Ecto neural progenitor cell (in vitro differentiated cells): ENCODE measurements at regions not wholly inside any gene's neighbourhood (a gene's known extent, or its start where the extent isn't known, plus 50 kb on each side); places are given as distances from the start of the nearest gene placed in this dataset.

Experiments used
- DNase-seq: peaks from one replicate; pipeline ENCODE4 v3.0.0-alpha.2; 2018; ENCODE audit warnings: low spot score

DNA sequence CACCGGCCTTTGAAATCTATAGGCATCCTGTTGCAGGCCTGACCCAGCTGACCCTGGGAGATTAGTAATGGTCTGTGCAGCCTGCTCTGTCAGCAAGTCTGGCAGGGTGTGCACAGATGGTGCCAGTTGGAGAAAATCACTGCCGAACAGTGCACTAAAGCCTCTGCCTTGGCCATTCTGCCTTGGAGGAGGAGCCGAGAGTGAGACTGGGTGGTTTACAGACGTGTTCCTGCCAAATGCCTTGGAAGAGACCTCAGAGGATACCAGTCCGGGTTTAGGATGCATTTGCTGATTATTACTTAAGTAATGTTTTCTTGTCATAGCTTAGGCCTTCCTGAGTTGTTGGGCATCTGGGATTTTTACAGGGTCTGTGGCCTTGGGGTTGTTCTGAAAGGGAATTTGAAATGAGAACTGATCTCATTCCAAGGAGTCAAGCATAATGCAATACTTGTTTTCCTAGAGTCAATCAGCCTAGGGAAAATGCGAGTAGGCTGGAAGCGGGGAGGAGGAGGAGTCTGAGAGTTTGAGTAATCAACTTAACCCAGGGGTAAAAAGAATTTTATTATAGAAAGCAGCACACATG lies 292.1 kb downstream of the SOX4 start:
- peak; percentile 78 for DNase-seq

DNA sequence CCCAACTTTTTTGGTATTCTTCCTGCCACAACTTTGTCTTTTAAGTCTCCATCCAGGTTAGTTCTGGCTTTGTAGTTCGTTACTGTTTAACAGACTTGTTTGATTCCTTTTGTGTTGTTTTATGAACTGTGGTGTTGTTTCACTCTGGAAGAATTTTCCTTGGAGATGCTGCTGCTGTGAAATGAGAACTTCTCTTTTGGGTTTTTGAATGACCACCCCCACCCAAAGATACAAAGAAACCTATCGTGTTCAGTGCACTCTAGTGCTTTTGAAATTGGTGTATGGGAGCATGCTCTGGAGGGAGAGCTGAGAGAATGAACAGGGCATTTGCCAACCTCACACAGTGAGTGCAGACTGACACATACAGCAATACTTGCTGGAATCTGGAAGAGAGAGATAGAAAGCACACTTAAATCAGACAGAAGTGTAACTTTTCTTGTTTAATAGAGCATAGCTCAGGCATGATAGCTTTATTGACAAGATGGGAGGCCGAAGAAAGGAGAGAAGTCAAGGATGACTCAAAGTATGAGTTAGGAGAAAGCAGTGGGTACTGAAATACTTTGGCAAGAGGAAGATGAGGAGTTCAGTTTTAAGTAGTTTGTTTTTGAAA lies 293.1 kb downstream of the SOX4 start:
- no peak for DNase-seq

DNA sequence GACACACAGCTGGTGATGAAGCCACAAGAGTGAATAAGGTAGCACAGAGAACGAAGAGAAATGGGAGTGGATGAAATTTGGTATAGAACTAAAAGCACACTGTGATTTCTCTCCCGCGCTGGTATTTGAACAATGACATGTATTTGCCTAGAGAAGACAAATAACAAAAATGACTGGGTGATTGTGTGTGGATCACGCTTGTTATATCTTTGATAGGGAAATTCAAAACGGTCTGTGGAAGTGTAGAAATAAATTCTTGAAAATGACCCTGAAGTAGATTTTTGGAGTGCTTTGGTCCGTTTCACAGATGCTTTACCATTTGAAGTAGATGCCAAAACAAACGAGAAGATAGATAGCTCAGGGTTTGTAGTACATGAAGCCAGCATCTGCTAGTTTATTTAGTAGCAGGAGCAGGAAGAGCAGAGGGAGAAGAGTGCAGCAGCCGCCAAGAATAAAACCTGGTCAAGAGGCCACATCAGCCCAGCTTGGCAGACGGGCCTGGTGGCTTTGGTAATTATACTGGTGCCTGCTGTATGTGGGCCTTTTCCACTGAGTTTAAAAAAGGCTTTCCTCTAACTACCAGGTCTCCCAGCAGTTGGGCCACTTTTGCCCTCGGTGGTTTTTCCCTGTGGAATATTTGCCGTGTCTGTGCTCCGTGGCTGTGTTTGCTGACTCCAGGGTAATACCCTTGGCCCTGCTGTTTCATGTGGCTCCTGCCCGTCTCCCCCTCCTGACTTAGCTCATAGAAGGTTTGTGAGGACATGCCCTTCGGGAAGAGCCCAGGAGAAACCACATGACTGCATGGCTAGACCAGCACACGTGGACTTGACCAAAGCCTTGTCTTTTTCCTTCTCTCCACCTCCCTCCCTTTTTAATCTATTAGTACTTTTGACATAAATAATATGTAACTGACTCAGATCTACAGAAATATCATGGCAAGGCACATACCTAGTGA lies 294.0 kb downstream of the SOX4 start:
- DNase-seq: no peak

DNA sequence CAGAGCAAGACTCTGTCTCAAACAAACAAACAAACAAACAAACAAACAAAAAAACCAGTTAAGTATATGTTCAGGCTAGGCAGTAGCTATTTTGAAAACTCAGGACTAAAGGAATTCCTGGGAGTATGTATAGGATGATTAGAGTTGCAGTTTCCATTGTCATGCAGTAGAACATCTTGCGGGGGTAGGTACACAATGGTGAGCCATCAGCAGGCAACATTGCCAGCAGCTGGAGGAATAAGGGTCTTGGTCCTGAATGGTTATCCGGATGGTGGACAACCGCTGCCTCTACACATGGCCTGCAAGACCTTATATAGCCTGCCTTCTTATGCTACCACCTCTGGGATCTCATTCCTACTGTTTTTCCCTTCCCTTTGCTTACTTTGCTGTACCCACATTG lies 297.5 kb downstream of the SOX4 start:
- no peak for DNase-seq

DNA sequence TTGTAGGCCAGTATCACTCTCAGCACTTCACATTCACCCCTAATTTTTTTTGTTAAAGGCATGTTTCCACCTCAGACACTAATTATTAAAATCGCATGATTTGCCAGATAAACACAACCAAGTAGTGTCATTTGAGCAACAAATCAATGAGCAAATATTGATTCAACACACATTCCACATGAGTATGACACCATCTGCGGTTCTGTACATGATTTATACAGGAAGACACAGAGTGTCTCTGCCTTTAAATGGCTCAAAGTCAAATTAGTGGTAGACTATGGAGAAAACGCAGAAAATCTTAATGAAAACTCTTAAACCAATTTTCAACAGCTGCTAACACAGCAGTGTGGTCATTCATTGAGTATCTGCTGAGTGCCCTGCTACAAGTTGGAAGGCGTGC lies 300.2 kb downstream of the SOX4 start:
- DNase-seq: no peak

DNA sequence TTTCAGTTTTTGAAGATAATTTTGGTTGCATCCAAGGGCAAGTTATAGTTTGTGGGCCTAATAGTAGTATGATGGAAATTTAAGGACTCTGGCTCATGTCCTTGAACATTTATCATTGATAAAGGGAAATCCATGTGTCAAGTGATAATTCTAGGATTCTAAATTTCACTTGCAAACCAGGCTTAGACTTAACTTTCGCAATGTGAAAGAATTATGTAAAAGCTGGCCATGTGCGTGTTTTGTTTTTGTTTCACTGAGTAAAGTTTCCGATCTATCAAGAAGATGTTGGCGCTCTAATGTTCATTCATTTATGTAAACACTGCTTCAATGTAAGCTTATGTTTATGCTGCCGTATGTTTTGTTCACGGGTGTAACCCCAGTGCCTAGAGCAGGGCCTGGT lies 302.0 kb downstream of the SOX4 start:
- DNase-seq: no peak

DNA sequence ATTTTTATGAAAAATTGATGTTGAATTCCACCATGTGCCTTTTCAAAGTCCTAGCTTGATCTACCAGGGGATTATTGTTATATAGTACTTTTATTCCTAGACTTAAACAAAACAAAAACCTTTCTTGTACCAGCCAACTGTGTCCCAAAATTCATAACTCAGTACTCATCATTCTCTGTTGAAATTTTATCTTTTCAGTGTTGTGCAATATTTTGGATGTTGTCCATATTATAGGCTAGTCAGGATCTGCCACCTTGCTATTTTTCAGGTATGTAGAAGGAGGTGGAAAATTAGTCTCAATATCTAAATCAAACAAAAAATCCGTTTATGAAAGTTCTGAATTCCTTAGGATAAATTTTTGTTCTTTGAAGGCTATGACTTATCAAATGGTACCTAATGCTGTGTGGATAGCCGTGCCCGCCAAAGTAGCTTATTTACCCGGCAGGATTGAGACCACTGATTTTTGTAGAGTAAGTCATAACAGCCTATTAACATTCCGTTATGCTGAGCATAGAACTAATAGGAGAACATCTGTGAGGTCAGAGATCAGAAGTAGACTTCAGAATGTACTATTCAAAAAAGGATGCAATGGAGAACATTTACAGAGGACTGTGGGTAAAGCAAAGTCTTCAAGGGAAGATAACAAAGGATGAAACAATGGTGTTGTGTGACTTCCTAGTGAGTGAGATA lies 304.7 kb downstream of the SOX4 start:
- no peak for DNase-seq

DNA sequence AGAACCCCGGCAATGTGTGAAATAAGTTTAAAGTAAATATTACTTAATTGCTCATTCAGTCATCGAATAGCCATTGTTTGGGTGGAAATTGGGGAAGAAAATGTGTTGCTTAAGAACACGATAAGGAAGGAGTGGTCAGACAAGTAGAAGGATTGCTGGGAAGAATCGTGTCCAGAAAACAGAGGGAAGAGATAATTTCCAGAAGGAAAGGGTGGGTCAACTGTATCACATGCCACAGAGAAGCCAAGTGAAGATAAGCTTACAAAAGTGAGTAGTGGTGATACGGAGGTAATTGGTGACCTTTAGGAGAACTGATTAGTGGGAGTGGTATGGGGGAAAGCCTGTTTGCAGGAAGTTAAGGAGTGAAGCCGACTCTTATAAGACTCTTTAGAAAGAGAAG lies 306.2 kb downstream of the SOX4 start:
- DNase-seq: no peak

DNA sequence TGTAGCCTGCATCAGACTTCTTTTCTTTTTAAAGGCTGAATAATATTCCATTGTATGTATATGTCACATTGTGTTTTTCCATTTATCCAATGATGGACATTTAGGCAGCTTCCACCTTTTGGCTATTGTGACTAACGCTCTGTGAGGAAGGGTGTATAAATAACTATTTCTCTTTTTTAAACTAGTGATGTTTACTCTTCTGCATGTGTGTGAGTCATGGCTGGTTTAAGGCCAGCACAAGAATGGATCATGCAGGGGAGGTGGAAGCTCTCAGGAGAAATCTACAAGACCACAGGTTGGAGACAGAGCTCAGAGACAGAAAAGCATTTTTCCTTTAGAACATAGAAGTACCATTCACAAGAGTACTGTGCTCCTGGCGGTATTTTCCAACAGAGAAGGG lies 307.2 kb downstream of the SOX4 start:
- DNase-seq: no peak

DNA sequence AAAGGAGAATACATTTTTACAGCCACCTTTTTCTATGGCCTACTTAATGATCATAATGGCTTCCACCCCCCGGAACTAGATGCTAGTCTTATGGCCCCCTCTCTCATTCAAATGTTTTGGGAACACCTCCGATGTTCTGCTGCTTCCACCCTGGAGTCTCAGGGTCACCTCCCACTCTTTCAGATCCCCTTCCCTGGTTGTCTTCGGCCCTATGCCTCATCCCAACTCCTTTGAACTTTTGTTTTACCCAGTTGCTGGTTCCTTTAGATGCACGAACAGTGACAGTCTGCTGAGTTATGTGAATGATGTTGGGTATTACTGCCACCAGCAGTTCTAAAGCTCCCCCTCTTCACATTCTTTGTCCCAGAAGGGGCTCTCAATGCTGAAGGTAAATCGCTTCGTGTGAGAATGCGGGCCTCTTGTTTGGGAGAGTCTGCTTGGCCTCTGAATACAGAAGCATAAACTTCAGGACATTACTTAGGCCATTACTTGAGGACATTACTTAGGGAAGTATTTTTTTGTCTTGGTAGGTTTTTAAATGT lies 309.1 kb downstream of the SOX4 start:
- DNase-seq: no peak

DNA sequence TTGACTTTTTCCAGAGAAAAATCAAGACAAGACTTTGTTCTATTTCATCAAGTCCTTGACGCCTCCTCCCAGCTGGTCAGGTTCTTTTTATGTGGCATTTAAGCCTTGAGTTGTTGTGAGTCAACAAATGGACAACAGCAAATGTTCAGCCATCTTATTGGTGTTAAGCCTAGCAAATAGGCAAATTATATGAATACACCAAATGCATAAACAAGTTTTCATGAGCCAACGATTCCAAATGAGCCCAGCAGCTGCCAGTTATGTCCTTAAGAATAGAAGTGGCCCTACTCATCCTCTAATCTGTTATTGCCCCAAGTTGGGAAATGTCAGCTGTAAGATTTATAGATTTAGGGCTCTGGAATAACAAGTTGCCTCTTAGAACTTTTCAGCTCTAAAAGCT lies 312.0 kb downstream of the SOX4 start:
- no peak for DNase-seq

DNA sequence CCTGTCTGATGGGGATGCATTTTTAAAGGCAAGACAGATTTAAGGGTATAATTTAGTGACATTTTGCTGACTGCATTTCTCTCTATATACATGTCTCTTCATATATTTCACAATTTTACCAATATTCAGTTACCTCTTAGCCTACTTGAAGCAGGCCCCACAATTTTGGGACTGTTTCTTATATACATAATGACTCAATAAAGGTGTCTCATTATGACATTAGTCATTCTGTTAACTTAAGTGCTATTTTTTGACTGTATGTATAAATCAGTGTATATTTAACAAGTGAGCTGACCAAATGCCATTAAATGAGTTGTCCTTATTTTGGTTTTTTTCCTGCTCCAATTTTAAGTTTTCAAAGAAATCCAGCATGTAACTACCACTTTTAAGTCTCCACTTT lies 313.3 kb downstream of the SOX4 start:
- DNase-seq: no peak

DNA sequence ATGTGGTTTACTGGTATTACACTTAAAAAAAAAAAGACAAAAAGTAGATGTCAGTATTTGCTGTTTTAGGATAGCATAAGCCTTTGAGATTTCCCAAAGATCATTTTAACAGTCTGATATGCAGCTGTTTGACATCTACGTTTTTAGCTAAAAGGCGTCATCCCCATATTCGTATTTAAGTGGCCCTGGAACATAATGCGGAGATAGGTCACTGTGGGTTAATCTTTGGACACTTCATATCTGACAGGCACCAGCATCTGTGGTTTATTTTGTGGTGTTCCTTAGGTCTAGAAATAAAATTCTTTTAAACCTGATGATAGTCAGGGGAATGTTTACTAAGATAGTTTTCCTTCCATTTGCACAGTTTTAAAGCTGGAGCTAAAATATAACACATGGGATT lies 313.7 kb downstream of the SOX4 start:
- no peak for DNase-seq

DNA sequence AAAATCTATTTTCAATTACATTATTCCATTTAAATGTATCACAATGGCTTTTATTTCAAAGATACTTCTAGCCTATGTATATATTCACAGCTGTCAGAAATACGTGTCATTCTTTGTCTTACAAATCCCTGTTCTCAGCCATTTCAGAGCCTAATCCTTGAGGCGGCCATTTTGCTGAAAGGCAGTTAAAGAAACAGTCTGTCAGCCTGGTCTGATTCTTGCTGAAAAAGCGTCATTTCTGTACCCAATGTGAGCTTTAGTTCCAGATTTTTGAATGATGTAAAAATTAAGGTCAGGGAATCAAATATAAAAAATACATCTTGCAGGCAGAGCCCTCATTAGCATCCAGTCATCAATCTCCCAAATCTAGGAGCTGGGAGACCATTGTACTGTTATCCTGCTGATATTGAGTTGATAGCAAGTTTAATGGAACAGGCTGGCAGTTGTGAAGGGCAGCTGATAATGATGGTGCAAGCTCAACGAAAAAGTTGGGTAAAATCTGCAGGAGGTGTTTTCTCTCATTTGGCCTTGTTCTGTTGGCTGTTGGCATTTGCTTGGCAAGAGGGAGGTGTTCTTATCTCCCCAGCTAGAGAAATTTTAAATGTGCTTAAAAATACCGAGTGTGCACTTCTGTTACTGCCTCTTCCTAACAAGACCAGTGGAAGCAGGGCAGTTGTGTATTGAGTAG lies 314.8 kb downstream of the SOX4 start:
- no peak for DNase-seq

DNA sequence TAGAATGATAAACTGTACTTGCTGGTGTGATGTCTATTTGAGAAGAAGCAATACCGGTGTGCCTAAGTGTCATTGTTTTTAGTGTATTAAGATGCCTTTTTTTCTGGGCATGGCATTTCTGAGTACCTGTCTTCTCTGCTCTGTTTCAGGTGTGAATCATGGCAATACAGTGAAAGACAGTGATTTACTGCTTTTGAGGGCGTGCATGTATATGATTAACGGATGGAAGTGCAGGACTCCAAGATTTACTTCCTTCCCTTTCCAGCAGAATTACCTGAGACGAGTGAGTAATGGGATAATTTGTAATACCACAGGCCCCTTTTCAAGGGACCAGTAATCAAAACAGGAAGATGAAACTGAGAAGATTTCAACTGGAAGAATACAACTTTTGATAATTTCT lies 315.8 kb downstream of the SOX4 start:
- DNase-seq: no peak

DNA sequence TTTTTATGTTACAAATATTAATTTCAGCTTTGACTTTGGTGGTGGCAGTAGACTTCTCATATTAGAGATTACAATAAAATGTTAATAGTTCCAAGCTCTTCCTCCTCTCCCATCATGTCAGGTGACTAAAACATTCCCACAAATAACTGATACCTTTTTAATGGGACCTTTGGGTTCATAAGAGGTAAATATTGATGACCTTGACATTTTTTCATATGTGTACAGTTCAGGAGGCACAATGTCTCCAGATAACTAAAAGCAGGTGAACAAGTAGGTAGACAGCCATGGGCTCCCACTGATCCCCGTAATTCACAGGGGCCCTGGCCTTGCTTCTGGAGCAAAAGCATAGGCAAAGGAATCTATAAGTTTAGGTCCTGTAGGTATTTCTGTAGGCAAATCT lies 317.7 kb downstream of the SOX4 start:
- no peak for DNase-seq

DNA sequence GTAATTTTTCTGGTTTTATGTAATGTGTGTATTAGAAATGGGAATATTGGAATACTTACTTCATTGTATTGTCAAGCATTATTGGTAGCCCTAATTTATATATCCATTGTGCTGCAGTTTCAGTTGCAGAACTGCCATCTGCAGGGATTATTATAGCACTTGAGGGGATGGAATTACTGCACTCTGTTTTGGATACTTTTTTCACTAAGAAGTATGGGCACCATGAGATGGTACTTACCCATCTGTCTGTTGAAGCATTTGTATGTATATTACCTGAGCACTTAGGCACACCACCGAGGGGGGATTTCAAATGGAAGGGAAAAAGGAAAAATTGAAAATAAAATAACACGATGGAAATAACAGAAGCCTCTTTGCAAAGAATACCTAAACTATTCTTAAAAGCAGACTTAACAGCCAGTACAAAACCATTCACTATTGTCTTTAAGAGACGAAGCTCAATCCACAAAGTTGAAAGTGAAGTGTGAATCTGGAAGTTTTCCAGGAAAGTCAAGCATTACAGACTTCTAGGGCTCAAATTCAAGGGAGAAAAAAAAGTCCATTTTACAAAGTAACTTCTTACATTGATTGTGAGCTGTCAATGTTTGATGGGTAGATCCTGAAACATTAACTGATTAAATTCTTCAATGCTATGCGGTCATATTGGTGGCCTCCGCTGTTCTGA lies 318.7 kb downstream of the SOX4 start:
- no peak for DNase-seq

DNA sequence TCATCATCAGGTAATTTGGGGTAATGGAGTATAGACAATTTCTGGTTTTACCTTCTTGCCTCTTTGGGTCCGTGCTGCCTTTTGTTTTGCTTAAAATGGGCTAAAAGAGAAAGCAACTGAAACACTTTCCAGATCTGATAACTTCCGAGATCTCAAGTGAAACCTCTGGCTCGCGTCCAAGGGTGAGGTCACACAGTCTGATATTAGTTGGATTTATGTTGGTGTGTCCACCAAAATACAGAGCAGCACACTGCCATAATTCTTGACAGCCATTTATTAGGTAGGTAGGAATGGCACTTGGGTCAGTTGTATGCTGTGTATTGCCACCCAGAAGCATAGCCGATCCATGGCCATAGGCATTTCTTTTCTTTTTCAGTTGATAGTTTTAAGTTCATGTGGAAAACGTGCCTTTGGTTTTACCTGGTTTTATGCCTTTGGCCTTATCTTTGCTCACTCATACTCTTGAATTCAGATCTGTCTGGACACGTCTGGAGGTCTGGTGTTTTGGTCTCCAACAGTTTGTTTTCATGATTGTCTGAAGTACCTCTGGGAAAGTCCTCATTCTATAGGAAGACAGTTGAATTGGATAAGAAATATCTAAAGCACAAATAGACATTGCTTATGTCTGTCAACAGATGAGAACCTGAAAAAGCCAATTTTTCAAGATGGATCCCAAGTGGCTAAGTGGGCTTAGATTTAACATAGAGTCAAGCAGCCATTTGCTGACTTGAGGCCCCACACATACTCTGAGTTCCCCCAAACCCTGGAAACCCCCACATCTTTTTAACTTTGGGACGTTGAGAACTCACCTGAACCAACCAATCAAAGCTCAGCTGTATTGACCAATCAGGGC lies 320.8 kb downstream of the SOX4 start:
- no peak for DNase-seq

DNA sequence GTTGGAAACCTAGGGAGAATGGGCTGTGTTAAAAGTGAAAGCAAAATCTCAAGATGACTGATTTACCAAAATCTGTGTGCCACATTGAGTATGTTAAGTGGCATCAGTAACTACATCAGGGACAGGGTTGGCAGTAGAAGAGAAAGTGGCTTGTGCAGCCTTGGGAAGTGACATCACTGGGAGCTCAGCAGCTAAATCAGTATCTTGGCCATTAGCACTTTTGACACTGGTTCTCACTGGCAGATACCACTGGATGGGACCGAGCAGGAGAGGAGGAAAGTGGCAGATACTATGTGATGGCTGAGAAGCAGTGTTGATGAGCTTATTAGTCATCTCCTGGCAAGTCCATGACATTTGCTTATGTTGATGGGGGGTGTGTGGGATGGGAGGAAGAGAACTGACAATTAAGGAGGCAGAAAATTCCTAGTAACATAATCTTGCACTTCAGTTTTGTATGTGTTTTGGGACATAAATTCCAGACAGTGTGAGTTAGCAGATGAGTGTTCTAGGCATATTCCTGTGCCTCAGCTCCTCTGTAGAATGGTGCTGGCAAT lies 322.2 kb downstream of the SOX4 start:
- no peak for DNase-seq

DNA sequence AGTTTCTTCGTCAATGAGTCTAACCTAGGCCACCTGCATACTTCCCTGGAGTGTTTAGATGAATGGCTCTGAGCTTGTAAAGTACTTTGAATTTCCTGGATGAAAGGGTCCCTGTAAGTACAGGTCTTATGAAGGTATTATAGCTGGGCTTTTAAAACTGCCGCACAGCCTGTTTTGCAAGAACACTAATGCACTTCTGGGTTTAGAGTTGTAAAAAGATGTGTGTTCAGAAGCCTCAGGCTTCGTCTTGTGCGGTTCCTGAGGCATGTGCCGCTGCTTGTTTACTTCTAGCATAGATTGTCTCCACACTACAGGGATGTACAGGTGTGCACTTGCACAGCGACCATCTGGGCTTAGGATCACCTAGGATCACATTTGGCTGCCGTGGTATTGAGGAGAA lies 324.5 kb downstream of the SOX4 start:
- DNase-seq: no peak
